GM23338 (cell line): ENCODE measurements at regions not wholly inside any gene's neighbourhood (a gene's known extent, or its start where the extent isn't known, plus 50 kb on each side); places are given as distances from the start of the nearest gene placed in this dataset.
"Not testable (repeated sequence)": the region's sequence is repeated elsewhere in the genome, so short reads cannot be mapped to it uniquely, and the experiment has no call there.

Experiments
- ATAC-seq: fragments of 200-7000 bp; cut with Tn5 transposase; 3 replicates; pipeline ENCODE4 v1.9.1; 2020
- DNase-seq: peaks from one replicate; pipeline ENCODE4 v3.0.0-alpha.2; 2015; ENCODE audit warnings: low spot score
- H2AFZ ChIP-seq: fragments of 200-600 bp; sonication (generic); 2 replicates; pipeline ENCODE4 v1.8.0; 2016; ENCODE audit warnings: antibody characterized with exemption, mild to moderate bottlenecking, moderate library complexity
- H3F3A ChIP-seq: fragments of 200-600 bp; sonication (generic); replicated peaks from 2 replicates; pipeline ENCODE4 v1.8.0; 2017; ENCODE audit warnings: antibody characterized with exemption, mixed run types, low read depth
- H3K27ac ChIP-seq: fragments of 200-600 bp; sonication (generic); 2 replicates; pipeline ENCODE4 v1.6.1; 2016; ENCODE audit warnings: low read depth
- H3K27me3 ChIP-seq: fragments of 200-600 bp; sonication (generic); 2 replicates; pipeline ENCODE4 v1.8.0; 2016; ENCODE audit warnings: mild to moderate bottlenecking, mixed run types, moderate library complexity; ENCODE audit not compliant: insufficient read depth
- H3K36me3 ChIP-seq: fragments of 200-600 bp; sonication (generic); 2 replicates; pipeline ENCODE4 v1.8.0; 2016; ENCODE audit warnings: mild to moderate bottlenecking; ENCODE audit not compliant: insufficient read depth
- H3K4me1 ChIP-seq: fragments of 200-600 bp; sonication (generic); 2 replicates; pipeline ENCODE4 v1.8.0; 2016; ENCODE audit warnings: mild to moderate bottlenecking, moderate library complexity; ENCODE audit not compliant: insufficient read depth
- H3K4me2 ChIP-seq: fragments of 200-600 bp; sonication (generic); 2 replicates; pipeline ENCODE4 v1.7.1; 2017; ENCODE audit warnings: mixed run types
- H3K4me3 ChIP-seq: fragments of 200-600 bp; sonication (generic); 2 replicates; pipeline ENCODE4 v1.6.1; 2016; ENCODE audit warnings: mixed run types
- H3K79me2 ChIP-seq: fragments of 200-600 bp; sonication (generic); replicated peaks from 2 replicates; pipeline ENCODE4 v1.8.0; 2017; ENCODE audit warnings: mild to moderate bottlenecking; ENCODE audit not compliant: insufficient read depth
- H3K9me2 ChIP-seq: fragments of 200-600 bp; sonication (generic); 2 replicates; pipeline ENCODE4 v1.8.0; 2017; ENCODE audit not compliant: insufficient read depth
- H4K20me1 ChIP-seq: fragments of 200-600 bp; sonication (generic); replicated peaks from 2 replicates; pipeline ENCODE4 v1.8.0; 2017; ENCODE audit warnings: mild to moderate bottlenecking; ENCODE audit not compliant: insufficient read depth
- H3K27ac Mint-ChIP-seq: 2 replicates; pipeline ENCODE4 v1.8.0; 2020; ENCODE audit warnings: inconsistent platforms, mild to moderate bottlenecking, moderate library complexity, mixed read lengths
- H3K27me3 Mint-ChIP-seq: 3 replicates; pipeline ENCODE4 v1.8.0; 2022; ENCODE audit warnings: low read depth, mild to moderate bottlenecking, moderate library complexity, mixed read lengths, inconsistent platforms; ENCODE audit not compliant: insufficient read depth, poor library complexity
- H3K36me3 Mint-ChIP-seq: 3 replicates; pipeline ENCODE4 v1.8.0; 2021; ENCODE audit warnings: low read depth, mild to moderate bottlenecking, inconsistent platforms, moderate library complexity, mixed read lengths
- H3K4me1 Mint-ChIP-seq: 3 replicates; pipeline ENCODE4 v1.8.0; 2020; ENCODE audit warnings: mild to moderate bottlenecking, inconsistent platforms, mixed read lengths
- H3K4me3 Mint-ChIP-seq: 3 replicates; pipeline ENCODE4 v1.8.0; 2021; ENCODE audit warnings: moderate library complexity, mild to moderate bottlenecking, inconsistent platforms, mixed read lengths
- H3K9me3 Mint-ChIP-seq: 3 replicates; pipeline ENCODE4 v1.8.0; 2020; ENCODE audit warnings: moderate library complexity, mild to moderate bottlenecking, inconsistent platforms, mixed read lengths
- CREB1 ChIP-seq: fragments of 250-450 bp; sonication (Bioruptor Pico); IDR thresholded peaks from 2 replicates; pipeline ENCODE4 v1.5.0; 2020; ENCODE audit warnings: low read depth, mild to moderate bottlenecking, moderate library complexity
- ETS1 ChIP-seq: IDR thresholded peaks from 2 replicates; pipeline ENCODE4 v1.6.1; 2016; ENCODE audit warnings: antibody characterized with exemption
- EZH2phosphoT487 ChIP-seq: fragments of 200-600 bp; sonication (generic); IDR thresholded peaks from one replicate; pipeline ENCODE4 v1.8.1; 2018; ENCODE audit warnings: antibody characterized with exemption; ENCODE audit not compliant: unreplicated experiment
- JUNB ChIP-seq: IDR thresholded peaks from one replicate; pipeline ENCODE4 v1.6.1; 2016; ENCODE audit warnings: antibody characterized with exemption; ENCODE audit not compliant: unreplicated experiment
- NANOG ChIP-seq: IDR thresholded peaks from 2 replicates; pipeline ENCODE4 v1.6.1; 2016; ENCODE audit warnings: antibody characterized with exemption, borderline replicate concordance
- POLR2AphosphoS5 ChIP-seq: IDR thresholded peaks from 2 replicates; pipeline ENCODE4 v1.6.1; 2016; ENCODE audit warnings: antibody characterized with exemption, low read depth
- ZNF114 ChIP-seq: fragments of 250-450 bp; sonication (Bioruptor Pico); IDR thresholded peaks from 2 replicates; pipeline ENCODE4 v1.5.0; 2020; ENCODE audit warnings: mild to moderate bottlenecking, moderate library complexity
- TF ChIP-seq, protein P1 (sequence below): IDR thresholded peaks from one replicate; pipeline ENCODE4 v1.6.1; 2018; ENCODE audit warnings: antibody characterized with exemption; ENCODE audit not compliant: unreplicated experiment
- TF ChIP-seq, protein P2 (sequence below): fragments of 250-450 bp; sonication (Bioruptor Pico); IDR thresholded peaks from 2 replicates; pipeline ENCODE4 v1.5.0; 2020; ENCODE audit warnings: mild to moderate bottlenecking, moderate library complexity

DNA sequence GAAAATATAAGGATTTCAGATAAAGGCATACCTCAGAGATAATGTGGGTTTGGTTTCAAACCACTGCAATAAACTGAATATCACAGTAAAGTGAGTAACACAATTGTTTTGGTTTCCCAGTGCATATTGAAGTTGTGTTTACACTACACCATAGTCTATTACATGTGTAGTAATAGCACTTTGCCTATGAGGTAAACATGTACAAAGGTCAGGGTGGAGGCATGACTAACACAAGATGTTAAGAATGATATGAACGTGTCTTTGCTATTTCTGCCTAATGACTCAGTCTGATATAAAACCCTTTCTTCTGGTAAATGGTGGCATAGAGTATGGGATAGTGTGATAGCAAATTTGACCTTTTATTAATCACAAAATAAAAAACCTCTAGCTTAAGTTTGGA is 621.5 kb upstream of the ADGRL2 start:
- Mint-ChIP-seq H3K27me3 (peaks cover 3% of the 10 kb centered on the region), H3K9me3 (peaks cover 28% of the 10 kb centered on the region), H3K4me3 (no peak overlapping the region), H3K36me3 (peaks cover 35% of the 10 kb centered on the region), H3K4me1 (no peaks in the 10 kb centered on the region), H3K27ac (no peak overlapping the region)
- Histone ChIP-seq H3K36me3 (peaks cover 10% of the 10 kb centered on the region), H3K4me2 (no peak overlapping the region), H3K27me3 (no peaks in the 10 kb centered on the region), H2AFZ (no peak overlapping the region), H3K4me1 (no peaks in the 10 kb centered on the region), H3K27ac (no peak overlapping the region), H3F3A (no peaks in the 10 kb centered on the region), H3K4me3 (no peak overlapping the region), H3K79me2 (no peaks in the 10 kb centered on the region), H4K20me1 (no peaks in the 10 kb centered on the region), H3K9me2 (peaks cover 6% of the 10 kb centered on the region; the same call in 1 of the 2 replicates)
- ATAC-seq = no peak
- TF ChIP-seq EZH2phosphoT487 (no peak), POLR2AphosphoS5 (no peak), ETS1 (no peak), ZNF114 (no peak), CREB1 (no peak), JUNB (no peak), NANOG (no peak)
- TF ChIP-seq, protein P1, sequence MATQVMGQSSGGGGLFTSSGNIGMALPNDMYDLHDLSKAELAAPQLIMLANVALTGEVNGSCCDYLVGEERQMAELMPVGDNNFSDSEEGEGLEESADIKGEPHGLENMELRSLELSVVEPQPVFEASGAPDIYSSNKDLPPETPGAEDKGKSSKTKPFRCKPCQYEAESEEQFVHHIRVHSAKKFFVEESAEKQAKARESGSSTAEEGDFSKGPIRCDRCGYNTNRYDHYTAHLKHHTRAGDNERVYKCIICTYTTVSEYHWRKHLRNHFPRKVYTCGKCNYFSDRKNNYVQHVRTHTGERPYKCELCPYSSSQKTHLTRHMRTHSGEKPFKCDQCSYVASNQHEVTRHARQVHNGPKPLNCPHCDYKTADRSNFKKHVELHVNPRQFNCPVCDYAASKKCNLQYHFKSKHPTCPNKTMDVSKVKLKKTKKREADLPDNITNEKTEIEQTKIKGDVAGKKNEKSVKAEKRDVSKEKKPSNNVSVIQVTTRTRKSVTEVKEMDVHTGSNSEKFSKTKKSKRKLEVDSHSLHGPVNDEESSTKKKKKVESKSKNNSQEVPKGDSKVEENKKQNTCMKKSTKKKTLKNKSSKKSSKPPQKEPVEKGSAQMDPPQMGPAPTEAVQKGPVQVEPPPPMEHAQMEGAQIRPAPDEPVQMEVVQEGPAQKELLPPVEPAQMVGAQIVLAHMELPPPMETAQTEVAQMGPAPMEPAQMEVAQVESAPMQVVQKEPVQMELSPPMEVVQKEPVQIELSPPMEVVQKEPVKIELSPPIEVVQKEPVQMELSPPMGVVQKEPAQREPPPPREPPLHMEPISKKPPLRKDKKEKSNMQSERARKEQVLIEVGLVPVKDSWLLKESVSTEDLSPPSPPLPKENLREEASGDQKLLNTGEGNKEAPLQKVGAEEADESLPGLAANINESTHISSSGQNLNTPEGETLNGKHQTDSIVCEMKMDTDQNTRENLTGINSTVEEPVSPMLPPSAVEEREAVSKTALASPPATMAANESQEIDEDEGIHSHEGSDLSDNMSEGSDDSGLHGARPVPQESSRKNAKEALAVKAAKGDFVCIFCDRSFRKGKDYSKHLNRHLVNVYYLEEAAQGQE = no peak
- TF ChIP-seq, protein P2, sequence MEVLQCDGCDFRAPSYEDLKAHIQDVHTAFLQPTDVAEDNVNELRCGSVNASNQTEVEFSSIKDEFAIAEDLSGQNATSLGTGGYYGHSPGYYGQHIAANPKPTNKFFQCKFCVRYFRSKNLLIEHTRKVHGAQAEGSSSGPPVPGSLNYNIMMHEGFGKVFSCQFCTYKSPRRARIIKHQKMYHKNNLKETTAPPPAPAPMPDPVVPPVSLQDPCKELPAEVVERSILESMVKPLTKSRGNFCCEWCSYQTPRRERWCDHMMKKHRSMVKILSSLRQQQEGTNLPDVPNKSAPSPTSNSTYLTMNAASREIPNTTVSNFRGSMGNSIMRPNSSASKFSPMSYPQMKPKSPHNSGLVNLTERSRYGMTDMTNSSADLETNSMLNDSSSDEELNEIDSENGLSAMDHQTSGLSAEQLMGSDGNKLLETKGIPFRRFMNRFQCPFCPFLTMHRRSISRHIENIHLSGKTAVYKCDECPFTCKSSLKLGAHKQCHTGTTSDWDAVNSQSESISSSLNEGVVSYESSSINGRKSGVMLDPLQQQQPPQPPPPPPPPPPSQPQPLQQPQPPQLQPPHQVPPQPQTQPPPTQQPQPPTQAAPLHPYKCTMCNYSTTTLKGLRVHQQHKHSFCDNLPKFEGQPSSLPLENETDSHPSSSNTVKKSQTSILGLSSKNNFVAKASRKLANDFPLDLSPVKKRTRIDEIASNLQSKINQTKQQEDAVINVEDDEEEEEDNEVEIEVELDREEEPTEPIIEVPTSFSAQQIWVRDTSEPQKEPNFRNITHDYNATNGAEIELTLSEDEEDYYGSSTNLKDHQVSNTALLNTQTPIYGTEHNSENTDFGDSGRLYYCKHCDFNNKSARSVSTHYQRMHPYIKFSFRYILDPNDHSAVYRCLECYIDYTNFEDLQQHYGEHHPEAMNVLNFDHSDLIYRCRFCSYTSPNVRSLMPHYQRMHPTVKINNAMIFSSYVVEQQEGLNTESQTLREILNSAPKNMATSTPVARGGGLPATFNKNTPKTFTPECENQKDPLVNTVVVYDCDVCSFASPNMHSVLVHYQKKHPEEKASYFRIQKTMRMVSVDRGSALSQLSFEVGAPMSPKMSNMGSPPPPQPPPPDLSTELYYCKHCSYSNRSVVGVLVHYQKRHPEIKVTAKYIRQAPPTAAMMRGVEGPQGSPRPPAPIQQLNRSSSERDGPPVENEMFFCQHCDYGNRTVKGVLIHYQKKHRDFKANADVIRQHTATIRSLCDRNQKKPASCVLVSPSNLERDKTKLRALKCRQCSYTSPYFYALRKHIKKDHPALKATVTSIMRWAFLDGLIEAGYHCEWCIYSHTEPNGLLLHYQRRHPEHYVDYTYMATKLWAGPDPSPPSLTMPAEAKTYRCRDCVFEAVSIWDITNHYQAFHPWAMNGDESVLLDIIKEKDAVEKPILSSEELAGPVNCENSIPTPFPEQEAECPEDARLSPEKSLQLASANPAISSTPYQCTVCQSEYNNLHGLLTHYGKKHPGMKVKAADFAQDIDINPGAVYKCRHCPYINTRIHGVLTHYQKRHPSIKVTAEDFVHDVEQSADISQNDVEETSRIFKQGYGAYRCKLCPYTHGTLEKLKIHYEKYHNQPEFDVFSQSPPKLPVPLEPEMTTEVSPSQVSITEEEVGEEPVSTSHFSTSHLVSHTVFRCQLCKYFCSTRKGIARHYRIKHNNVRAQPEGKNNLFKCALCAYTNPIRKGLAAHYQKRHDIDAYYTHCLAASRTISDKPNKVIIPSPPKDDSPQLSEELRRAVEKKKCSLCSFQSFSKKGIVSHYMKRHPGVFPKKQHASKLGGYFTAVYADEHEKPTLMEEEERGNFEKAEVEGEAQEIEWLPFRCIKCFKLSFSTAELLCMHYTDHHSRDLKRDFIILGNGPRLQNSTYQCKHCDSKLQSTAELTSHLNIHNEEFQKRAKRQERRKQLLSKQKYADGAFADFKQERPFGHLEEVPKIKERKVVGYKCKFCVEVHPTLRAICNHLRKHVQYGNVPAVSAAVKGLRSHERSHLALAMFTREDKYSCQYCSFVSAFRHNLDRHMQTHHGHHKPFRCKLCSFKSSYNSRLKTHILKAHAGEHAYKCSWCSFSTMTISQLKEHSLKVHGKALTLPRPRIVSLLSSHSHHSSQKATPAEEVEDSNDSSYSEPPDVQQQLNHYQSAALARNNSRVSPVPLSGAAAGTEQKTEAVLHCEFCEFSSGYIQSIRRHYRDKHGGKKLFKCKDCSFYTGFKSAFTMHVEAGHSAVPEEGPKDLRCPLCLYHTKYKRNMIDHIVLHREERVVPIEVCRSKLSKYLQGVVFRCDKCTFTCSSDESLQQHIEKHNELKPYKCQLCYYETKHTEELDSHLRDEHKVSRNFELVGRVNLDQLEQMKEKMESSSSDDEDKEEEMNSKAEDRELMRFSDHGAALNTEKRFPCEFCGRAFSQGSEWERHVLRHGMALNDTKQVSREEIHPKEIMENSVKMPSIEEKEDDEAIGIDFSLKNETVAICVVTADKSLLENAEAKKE = no peak
- no peak for DNase-seq

DNA sequence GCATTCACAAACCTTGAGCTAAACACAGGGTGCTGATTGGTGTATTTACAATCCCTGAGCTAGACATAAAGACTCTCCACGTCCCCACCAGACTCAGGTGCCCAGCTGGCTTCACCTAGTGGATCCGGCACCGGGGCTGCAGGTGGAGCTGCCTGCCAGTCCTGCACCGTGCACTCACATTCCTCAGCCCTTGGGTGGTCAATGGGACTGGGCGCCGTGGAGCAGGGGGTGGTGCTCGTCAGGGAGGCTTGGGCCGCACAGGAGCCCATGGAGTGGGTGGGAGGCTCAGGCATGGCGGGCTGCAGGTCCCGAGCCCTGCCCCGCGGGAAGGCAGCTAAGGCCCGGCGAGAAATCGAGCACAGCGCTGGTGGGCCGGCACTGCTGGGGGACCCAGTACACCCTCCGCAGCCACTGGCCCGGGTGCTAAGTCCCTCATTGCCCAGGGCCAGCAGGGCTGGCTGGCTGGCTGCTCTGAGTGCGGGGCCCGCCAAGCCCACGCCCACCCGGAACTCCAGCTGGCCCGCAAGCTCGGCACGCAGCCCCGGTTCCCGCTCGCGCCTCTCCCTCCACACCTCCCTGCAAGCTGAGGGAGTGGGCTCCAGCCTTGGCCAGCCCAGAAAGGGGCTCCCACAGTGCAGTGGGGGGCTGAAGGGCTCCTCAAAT is 622.2 kb upstream of the ADGRL2 start:
- peaks cover 33% of the 10 kb centered on the region for H3K9me3 Mint-ChIP-seq
- not testable (repeated sequence) for H3K27me3 Mint-ChIP-seq, DNase-seq, H3K27ac ChIP-seq, H3K79me2 ChIP-seq, ATAC-seq, H3K4me1 Mint-ChIP-seq, H4K20me1 ChIP-seq, H3K4me1 ChIP-seq, H3K9me2 ChIP-seq, H3K4me3 ChIP-seq, H3K27me3 ChIP-seq, H3K4me2 ChIP-seq, H3F3A ChIP-seq, H2AFZ ChIP-seq, H3K27ac Mint-ChIP-seq, H3K4me3 Mint-ChIP-seq
- peaks cover 11% of the 10 kb centered on the region for H3K36me3 ChIP-seq
- peaks cover 41% of the 10 kb centered on the region for H3K36me3 Mint-ChIP-seq
